DOHH2 (cell line): ENCODE measurements at regions not wholly inside any gene's neighbourhood (a gene's known extent, or its start where the extent isn't known, plus 50 kb on each side); places are given as distances from the start of the nearest gene placed in this dataset.

Experiments used
- H3F3A ChIP-seq: fragments of 200-600 bp; sonication (generic), shearing (Covaris generic); 2 replicates; pipeline ENCODE4 v1.6.0; 2016; ENCODE audit warnings: antibody characterized with exemption, mild to moderate bottlenecking; ENCODE audit not compliant: control insufficient read depth, insufficient read depth
- H3K27ac ChIP-seq: fragments of 200-600 bp; sonication (generic); 2 replicates; pipeline ENCODE4 v1.5.1; 2014; ENCODE audit warnings: low read depth, mild to moderate bottlenecking, low read length, moderate library complexity
- H3K27me3 ChIP-seq: fragments of 200-600 bp; sonication (generic); 2 replicates; pipeline ENCODE4 v1.6.1; 2014; ENCODE audit warnings: mild to moderate bottlenecking, low read length, mixed read lengths; ENCODE audit not compliant: control insufficient read depth
- H3K36me3 ChIP-seq: fragments of 200-600 bp; sonication (generic); 2 replicates; pipeline ENCODE4 v1.6.1; 2014; ENCODE audit warnings: mild to moderate bottlenecking, low read length, moderate library complexity, mixed read lengths; ENCODE audit not compliant: control insufficient read depth
- H3K4me1 ChIP-seq: fragments of 200-600 bp; sonication (generic); 2 replicates; pipeline ENCODE4 v1.6.1; 2014; ENCODE audit warnings: mild to moderate bottlenecking, low read length, mixed read lengths; ENCODE audit not compliant: control insufficient read depth
- H3K4me2 ChIP-seq: fragments of 200-600 bp; sonication (generic); 2 replicates; pipeline ENCODE4 v1.6.0; 2014; ENCODE audit warnings: mild to moderate bottlenecking, low read length, moderate library complexity
- H3K4me3 ChIP-seq: fragments of 200-600 bp; sonication (generic); 2 replicates; pipeline ENCODE4 v1.5.1; 2014; ENCODE audit warnings: mild to moderate bottlenecking, low read length, mixed read lengths
- H3K79me2 ChIP-seq: fragments of 200-600 bp; sonication (generic); 2 replicates; pipeline ENCODE4 v1.6.1; 2014; ENCODE audit warnings: mild to moderate bottlenecking, low read length, mixed read lengths; ENCODE audit not compliant: control insufficient read depth
- H3K9me2 ChIP-seq: fragments of 200-600 bp; sonication (generic); replicated peaks from 2 replicates; pipeline ENCODE4 v1.6.1; 2014; ENCODE audit warnings: mild to moderate bottlenecking, low read length, mixed read lengths; ENCODE audit not compliant: control insufficient read depth
- H3K9me3 ChIP-seq: fragments of 200-600 bp; sonication (generic); 2 replicates; pipeline ENCODE4 v1.6.1; 2014; ENCODE audit warnings: antibody characterized with exemption, low read length, mixed read lengths; ENCODE audit not compliant: control insufficient read depth, insufficient read depth
- H4K20me1 ChIP-seq: fragments of 200-600 bp; sonication (generic); 2 replicates; pipeline ENCODE4 v1.6.0; 2014; ENCODE audit warnings: low read depth, mild to moderate bottlenecking, antibody characterized with exemption, low read length, moderate library complexity; ENCODE audit not compliant: control insufficient read depth, insufficient read depth
- CTCF ChIP-seq: fragments of 200-600 bp; sonication (generic); IDR thresholded peaks from one replicate; pipeline ENCODE4 v1.5.1; 2014; ENCODE audit warnings: antibody characterized with exemption, mild to moderate bottlenecking, low read depth, low read length; ENCODE audit not compliant: poor library complexity, severe bottlenecking
- EZH2phosphoT487 ChIP-seq: fragments of 200-600 bp; sonication (generic); IDR thresholded peaks from 2 replicates; pipeline ENCODE4 v1.6.1; 2017; ENCODE audit warnings: borderline replicate concordance, mild to moderate bottlenecking, antibody characterized with exemption, low read length, moderate library complexity, mixed read lengths

GRCh38 chr17:11182430-11182829 is 58.6 kb upstream of the SHISA6 start:
- Histone ChIP-seq H3K4me3 (no peak overlapping the region), H3K79me2 (no peaks in the 10 kb centered on the region), H3K4me1 (no peaks in the 10 kb centered on the region), H4K20me1 (no peaks in the 10 kb centered on the region), H3K36me3 (no peaks in the 10 kb centered on the region), H3K9me2 (no peaks in the 10 kb centered on the region), H3K4me2 (no peak overlapping the region), H3K27ac (no peak overlapping the region), H3K9me3 (no peaks in the 10 kb centered on the region), H3K27me3 (no peaks in the 10 kb centered on the region), H3F3A (no peaks in the 10 kb centered on the region)
- TF ChIP-seq CTCF = no peak
- TF ChIP-seq EZH2phosphoT487 = no peak

DNA sequence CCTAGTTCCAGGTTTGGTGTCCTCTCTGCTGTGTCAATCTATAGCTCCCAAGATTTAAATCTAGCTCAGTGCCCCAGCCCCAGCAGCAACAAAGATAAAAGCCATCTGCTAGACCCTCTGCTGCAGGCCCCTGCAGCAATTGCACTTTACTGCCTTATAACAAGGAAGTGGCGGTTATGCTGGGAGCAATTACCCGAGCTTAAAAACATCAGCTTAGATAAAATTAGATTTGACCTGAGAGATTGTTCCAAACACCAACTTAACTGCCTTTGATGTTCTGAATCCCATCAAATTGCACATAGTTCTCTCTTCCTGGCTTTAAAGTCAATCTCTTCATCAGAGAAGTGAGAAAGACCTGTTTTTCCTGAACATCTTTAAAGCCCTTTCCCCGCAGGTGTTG is 62.4 kb upstream of the SHISA6 start:
- Histone ChIP-seq H3K27ac (no peak overlapping the region), H3K9me3 (no peaks in the 10 kb centered on the region), H3K4me1 (no peaks in the 10 kb centered on the region), H4K20me1 (no peaks in the 10 kb centered on the region), H3K36me3 (no peaks in the 10 kb centered on the region), H3F3A (no peaks in the 10 kb centered on the region), H3K27me3 (no peaks in the 10 kb centered on the region), H3K4me3 (no peak overlapping the region), H3K9me2 (no peaks in the 10 kb centered on the region), H3K79me2 (no peaks in the 10 kb centered on the region), H3K4me2 (no peak overlapping the region)
- TF ChIP-seq EZH2phosphoT487 (no peak), CTCF (no peak)

DNA sequence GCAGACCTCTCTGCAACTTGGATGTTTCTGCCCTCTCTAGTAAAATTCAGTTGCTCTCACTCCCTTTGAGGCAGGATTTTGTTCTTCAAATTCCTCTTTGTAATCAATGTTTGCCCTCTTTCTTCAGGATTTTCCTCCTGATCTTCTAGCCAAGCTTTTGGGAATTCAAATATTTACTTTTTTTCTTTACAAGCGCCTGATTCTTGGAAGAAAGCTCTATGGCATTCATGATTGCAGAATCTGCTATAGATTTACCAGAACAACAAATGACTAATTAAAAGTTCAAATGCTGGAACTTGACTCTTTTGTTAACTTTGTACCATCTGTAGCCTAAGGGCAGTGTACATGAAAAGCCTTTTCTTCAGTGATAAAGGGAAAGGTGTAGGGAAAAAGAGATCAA is 63.7 kb upstream of the SHISA6 start:
- Histone ChIP-seq H3F3A (no peaks in the 10 kb centered on the region), H3K36me3 (no peaks in the 10 kb centered on the region), H3K9me2 (no peaks in the 10 kb centered on the region), H3K4me1 (no peaks in the 10 kb centered on the region), H3K79me2 (no peaks in the 10 kb centered on the region), H3K27me3 (no peaks in the 10 kb centered on the region), H3K4me3 (no peak overlapping the region), H3K9me3 (no peaks in the 10 kb centered on the region), H3K27ac (no peak overlapping the region), H3K4me2 (no peak overlapping the region), H4K20me1 (no peaks in the 10 kb centered on the region)
- no peak for TF ChIP-seq EZH2phosphoT487
- no peak for TF ChIP-seq CTCF

GRCh38 chr17:11176549-11176948 is 64.5 kb upstream of the SHISA6 start:
- H3K79me2 ChIP-seq = no peaks in the 10 kb centered on the region
- H3F3A ChIP-seq = no peaks in the 10 kb centered on the region
- no peaks in the 10 kb centered on the region for H3K27me3 ChIP-seq
- H3K9me3 ChIP-seq = no peaks in the 10 kb centered on the region
- no peak overlapping the region for H3K27ac ChIP-seq
- no peaks in the 10 kb centered on the region for H3K4me1 ChIP-seq
- no peak overlapping the region for H3K4me2 ChIP-seq
- H3K9me2 ChIP-seq = no peaks in the 10 kb centered on the region
- H3K36me3 ChIP-seq = no peaks in the 10 kb centered on the region
- no peak for TF ChIP-seq EZH2phosphoT487
- no peak for TF ChIP-seq CTCF
- H3K4me3 ChIP-seq = no peak overlapping the region
- H4K20me1 ChIP-seq = no peaks in the 10 kb centered on the region
